Skeletal muscle tissue (tissue), 3 donors: ENCODE measurements at regions not wholly inside any gene's neighbourhood (a gene's known extent, or its start where the extent isn't known, plus 50 kb on each side); places are given as distances from the start of the nearest gene placed in this dataset.

ENCODE experiments used
- H3K27ac ChIP-seq: one replicate; pipeline ENCODE4 v1.7.0; 2013; ENCODE audit warnings: mild to moderate bottlenecking, low read depth, low read length, inconsistent platforms
- H3K27me3 ChIP-seq, 3 donors: one replicate each; pipeline ENCODE4 v1.7.0; 2013; ENCODE audit warnings: low read length in 3 of 3; ENCODE audit not compliant: control insufficient read depth in 3 of 3, insufficient read depth in 3 of 3
- H3K36me3 ChIP-seq, 3 donors: one replicate each; pipeline ENCODE4 v1.7.0; 2013; ENCODE audit warnings: low read length in 3 of 3; ENCODE audit not compliant: control insufficient read depth in 3 of 3, insufficient read depth in 3 of 3
- H3K4me1 ChIP-seq, 3 donors: one replicate each; pipeline ENCODE4 v1.7.0; 2013; ENCODE audit warnings: low read length in 3 of 3, mild to moderate bottlenecking in 3 of 3; ENCODE audit not compliant: control insufficient read depth in 3 of 3, insufficient read depth in 3 of 3
- H3K4me3 ChIP-seq, 3 donors: one replicate each; pipeline ENCODE4 v1.7.0; 2013; ENCODE audit warnings: low read length in 3 of 3
- H3K9ac ChIP-seq, 3 donors: one replicate each; pipeline ENCODE4 v1.7.0; 2013; ENCODE audit warnings: low read length in 3 of 3, mild to moderate bottlenecking in 3 of 3, moderate library complexity in 2 of 3, low read depth in 1 of 3
- H3K9me3 ChIP-seq, 3 donors: one replicate each; pipeline ENCODE4 v1.7.0; 2013; ENCODE audit warnings: low read length in 3 of 3; ENCODE audit not compliant: control insufficient read depth in 3 of 3
- donor health status: Osteomylitis.

GRCh38 chr6:105967917-105968602, 118.1 kb upstream of the PRDM1 start:
- H3K9ac ChIP-seq, result no peak overlapping the region
- peaks cover 0 to 5% (median 0%) of the 10 kb centered on the region in 3 donors for H3K9me3 ChIP-seq
- H3K27ac ChIP-seq, result no peak overlapping the region
- no peaks in the 10 kb centered on the region for H3K36me3 ChIP-seq
- no peaks in the 10 kb centered on the region for H3K27me3 ChIP-seq
- no peak overlapping the region for H3K4me3 ChIP-seq
- H3K4me1 ChIP-seq, result no peaks in the 10 kb centered on the region

DNA sequence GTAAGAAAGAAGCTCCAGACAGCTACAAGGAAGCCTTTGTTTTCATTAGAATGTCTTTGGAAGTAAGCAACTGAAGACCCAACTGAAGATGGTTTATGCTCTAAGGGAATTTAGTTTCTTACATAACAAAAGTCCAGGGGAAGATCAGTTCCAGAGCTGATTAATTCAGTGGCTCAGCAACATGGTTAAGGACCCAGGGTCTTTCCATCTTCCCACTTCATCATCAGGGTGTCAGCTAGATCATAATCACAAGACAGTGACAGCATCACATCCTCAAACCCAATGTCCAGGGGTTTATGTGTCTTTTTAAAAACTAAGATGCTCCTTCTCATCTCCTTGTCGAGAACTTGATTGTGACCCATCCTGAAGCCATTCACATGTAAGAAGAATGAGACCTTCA, 119.7 kb upstream of the PRDM1 start:
- no peak overlapping the region for H3K27ac ChIP-seq
- no peaks in the 10 kb centered on the region for H3K9me3 ChIP-seq
- no peaks in the 10 kb centered on the region for H3K27me3 ChIP-seq
- H3K36me3 ChIP-seq, result no peaks in the 10 kb centered on the region
- H3K9ac ChIP-seq, result no peak overlapping the region
- H3K4me3 ChIP-seq, result no peak overlapping the region
- H3K4me1 ChIP-seq, result no peaks in the 10 kb centered on the region

DNA sequence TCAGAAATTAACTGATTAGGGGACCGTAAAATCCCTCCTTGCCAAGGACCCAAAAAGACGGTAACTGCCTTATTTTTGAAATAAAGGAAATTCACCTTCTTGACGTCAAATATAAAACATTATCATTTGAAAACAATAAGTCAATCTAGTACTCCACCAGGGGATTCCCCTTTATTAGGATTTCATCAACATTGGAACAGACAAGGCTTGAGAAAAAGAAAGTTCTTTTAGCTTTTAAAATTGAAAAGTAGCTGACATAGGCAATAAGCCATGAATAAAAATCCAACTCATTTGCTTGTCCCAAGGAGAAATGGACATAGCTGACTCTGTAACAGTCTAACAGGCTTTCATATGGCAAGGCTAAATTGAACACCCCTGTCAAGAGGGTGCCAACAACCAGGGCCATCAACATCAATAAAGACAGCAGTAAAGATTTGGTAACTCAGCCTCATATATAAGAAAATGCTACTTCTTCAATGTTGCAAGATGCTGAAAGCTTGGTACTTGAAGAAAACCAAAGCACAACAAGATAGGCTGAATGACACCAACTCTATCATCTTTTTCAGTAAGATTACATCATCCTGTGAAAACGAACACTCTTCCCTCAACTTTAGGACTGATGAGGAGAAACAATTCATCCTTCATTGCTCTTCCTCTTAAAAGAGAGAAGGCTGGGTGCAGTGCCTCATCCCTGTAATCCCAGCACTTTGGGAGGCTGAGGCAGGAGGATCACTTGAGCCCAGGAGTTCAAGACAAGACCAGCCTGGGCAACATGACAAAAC, 121.0 kb upstream of the PRDM1 start:
- Histone ChIP-seq H3K4me1 (no peaks in the 10 kb centered on the region), H3K27me3 (no peaks in the 10 kb centered on the region), H3K9ac (no peak overlapping the region), H3K9me3 (no peaks in the 10 kb centered on the region), H3K36me3 (no peaks in the 10 kb centered on the region), H3K27ac (no peak overlapping the region), H3K4me3 (no peak overlapping the region)

DNA sequence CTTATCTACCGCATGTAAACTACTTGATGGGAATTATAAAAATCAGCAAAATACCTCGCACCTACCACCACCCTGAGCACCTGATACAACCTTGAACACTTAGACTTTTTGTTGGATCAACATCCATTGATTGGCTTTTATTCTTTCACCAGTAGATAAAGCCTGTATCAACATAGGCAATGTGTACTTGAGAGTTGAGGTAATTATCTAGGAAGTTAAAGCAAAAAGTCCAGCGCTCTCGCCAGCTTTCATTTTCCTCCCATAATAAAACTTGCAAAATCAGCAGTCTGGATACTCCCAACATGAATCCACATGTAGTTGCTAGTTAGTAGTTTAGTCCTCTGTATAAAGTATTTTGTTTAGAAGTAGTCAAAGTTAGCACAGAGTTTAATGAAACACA, 132.0 kb upstream of the PRDM1 start:
- Histone ChIP-seq H3K27ac (no peak overlapping the region), H3K27me3 (no peaks in the 10 kb centered on the region), H3K4me1 (no peaks in the 10 kb centered on the region), H3K4me3 (no peak overlapping the region), H3K36me3 (no peaks in the 10 kb centered on the region), H3K9ac (no peak overlapping the region), H3K9me3 (no peaks in the 10 kb centered on the region)

DNA sequence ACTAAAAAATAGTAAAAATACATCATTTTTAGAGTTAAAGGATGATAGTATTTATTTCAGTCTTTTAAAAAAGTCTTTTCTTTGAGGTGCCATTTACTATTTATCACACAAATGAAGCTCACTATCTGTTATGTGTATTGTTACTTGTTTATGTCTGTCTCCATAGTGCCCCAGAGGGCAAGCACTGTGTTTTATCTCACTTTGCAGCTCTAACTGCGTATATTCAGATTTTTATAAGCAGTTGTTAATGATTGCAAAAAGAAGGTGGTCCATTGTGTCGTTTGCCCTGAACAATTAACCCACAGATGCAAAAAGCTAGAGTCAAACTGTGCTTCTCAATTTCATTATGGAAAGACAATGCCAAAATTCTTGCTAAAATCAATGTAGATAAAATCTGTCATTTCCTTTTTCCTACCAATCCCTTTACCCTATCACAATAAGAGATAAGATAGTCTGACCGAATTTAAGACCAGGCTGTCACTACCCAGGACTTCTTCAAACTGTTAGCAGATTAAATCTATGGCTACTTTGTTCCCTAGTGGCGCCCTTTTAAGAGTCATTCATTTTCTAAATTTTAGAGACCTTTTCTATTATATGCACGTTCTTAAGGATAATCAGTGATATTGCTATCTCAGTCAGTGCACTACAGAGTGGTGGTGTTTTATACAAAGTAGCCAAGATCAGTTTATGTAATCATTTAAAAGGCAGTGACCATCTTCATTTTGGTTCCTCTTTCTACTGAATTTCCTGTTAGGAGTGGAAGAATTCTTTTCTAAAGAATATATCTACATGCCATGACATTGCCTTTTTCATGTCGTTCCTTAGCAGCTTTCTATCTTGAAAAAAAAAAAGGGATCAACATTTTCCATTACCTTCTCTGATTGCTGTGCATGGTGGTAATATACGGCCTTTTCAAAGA, 133.1 kb upstream of the PRDM1 start:
- H3K9me3 ChIP-seq, result no peaks in the 10 kb centered on the region
- no peak overlapping the region for H3K9ac ChIP-seq
- no peaks in the 10 kb centered on the region for H3K4me1 ChIP-seq
- no peaks in the 10 kb centered on the region for H3K27me3 ChIP-seq
- H3K36me3 ChIP-seq, result no peaks in the 10 kb centered on the region
- no peak overlapping the region for H3K27ac ChIP-seq
- H3K4me3 ChIP-seq, result no peak overlapping the region

GRCh38 chr6:105952326-105952725, 133.8 kb upstream of the PRDM1 start:
- no peak overlapping the region for H3K4me3 ChIP-seq
- no peaks in the 10 kb centered on the region for H3K9me3 ChIP-seq
- H3K4me1 ChIP-seq, result no peaks in the 10 kb centered on the region
- no peak overlapping the region for H3K27ac ChIP-seq
- no peaks in the 10 kb centered on the region for H3K36me3 ChIP-seq
- no peak overlapping the region for H3K9ac ChIP-seq
- no peaks in the 10 kb centered on the region for H3K27me3 ChIP-seq

DNA sequence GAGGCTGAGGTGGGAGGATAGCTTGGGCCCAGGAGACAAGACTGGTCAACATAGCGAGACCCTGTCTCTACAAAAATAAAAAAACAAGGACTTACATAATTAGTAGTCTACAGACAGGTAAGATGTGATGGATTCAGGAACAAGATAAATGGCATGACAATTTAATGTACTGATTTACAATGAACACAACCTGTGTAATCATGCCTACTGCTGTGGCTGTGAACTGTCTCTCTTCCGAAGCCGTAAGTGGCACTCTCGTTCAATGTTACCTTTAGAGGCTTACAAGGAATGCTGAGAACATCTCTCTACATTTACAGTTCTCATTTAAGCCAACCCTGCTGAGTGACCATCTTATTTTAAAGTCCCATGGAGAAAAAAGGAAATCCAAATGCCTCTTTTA, 134.8 kb upstream of the PRDM1 start:
- Histone ChIP-seq H3K4me1 (no peaks in the 10 kb centered on the region), H3K4me3 (no peak overlapping the region), H3K27me3 (no peaks in the 10 kb centered on the region), H3K36me3 (no peaks in the 10 kb centered on the region), H3K9ac (no peak overlapping the region), H3K27ac (no peak overlapping the region), H3K9me3 (no peaks in the 10 kb centered on the region)

GRCh38 chr6:105949869-105950268, 136.3 kb upstream of the PRDM1 start:
- H3K9me3 ChIP-seq, result no peaks in the 10 kb centered on the region
- H3K36me3 ChIP-seq, result no peaks in the 10 kb centered on the region
- H3K27ac ChIP-seq, result no peak overlapping the region
- no peak overlapping the region for H3K9ac ChIP-seq
- no peaks in the 10 kb centered on the region for H3K27me3 ChIP-seq
- no peak overlapping the region for H3K4me3 ChIP-seq
- no peaks in the 10 kb centered on the region for H3K4me1 ChIP-seq

DNA sequence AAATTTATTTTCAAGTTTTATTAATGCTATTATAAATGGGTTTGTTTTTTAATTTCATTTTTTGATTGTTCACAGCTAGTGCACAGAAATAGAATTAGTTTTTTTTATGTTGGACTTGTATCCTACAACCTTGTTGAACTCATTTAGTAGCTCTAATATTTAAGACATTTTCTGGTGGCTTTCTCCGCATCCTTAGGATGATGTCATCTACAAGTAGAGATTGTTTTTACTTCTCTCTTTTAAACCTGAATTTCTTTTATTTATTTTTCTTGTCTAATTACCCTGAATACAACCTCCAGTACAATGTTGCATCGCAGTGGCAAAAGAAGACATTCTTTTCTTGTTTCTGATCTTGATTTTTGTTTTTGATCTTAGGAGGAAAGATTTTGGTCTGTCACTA, 142.6 kb upstream of the PRDM1 start:
- no peaks in the 10 kb centered on the region for H3K4me1 ChIP-seq
- H3K36me3 ChIP-seq, result no peaks in the 10 kb centered on the region
- no peaks in the 10 kb centered on the region for H3K27me3 ChIP-seq
- H3K4me3 ChIP-seq, result no peak overlapping the region
- no peak overlapping the region for H3K9ac ChIP-seq
- no peak overlapping the region for H3K27ac ChIP-seq
- no peaks in the 10 kb centered on the region for H3K9me3 ChIP-seq
